Cardiac muscle cell (in vitro differentiated cells and primary cell): ENCODE measurements at regions not wholly inside any gene's neighbourhood (a gene's known extent, or its start where the extent isn't known, plus 50 kb on each side); places are given as distances from the start of the nearest gene placed in this dataset.

Experiments used
- DNase-seq, 2 donors: peaks; one replicate each; pipeline versions ENCODE4 v3.0.0 to v3.0.0-alpha.2; 2010 to 2017; ENCODE audit warnings: low read depth in 1 of 2, low spot score in 1 of 2
- H3K27ac ChIP-seq: fragments of 200-600 bp; sonication (generic); 2 replicates; pipeline ENCODE4 v1.5.1; 2016
- H3K27me3 ChIP-seq: fragments of 200-600 bp; sonication (generic); 2 replicates; pipeline ENCODE4 v1.6.0; 2016; ENCODE audit warnings: control low read depth
- H3K36me3 ChIP-seq: fragments of 200-600 bp; sonication (generic); 2 replicates; pipeline ENCODE4 v1.5.1; 2016; ENCODE audit warnings: control low read depth
- H3K4me1 ChIP-seq: fragments of 200-600 bp; sonication (generic); 2 replicates; pipeline ENCODE4 v1.8.1; 2017; ENCODE audit warnings: low read depth, mild to moderate bottlenecking, mixed run types
- H3K4me3 ChIP-seq: fragments of 200-600 bp; sonication (generic); 2 replicates; pipeline ENCODE4 v1.5.1; 2016; ENCODE audit warnings: mild to moderate bottlenecking
- H3K9me3 ChIP-seq: fragments of 200-600 bp; sonication (generic); 2 replicates; pipeline ENCODE4 v1.5.1; 2017; ENCODE audit warnings: low read depth, mild to moderate bottlenecking, control low read depth
- TF ChIP-seq, protein P1 (sequence below): IDR thresholded peaks from 2 replicates; pipeline ENCODE4 v1.5.1; 2012; ENCODE audit warnings: low read depth, mild to moderate bottlenecking, low read length

- DNase-seq: peak in 1 of 2 donors; percentile 50
- TF ChIP-seq, protein P1, sequence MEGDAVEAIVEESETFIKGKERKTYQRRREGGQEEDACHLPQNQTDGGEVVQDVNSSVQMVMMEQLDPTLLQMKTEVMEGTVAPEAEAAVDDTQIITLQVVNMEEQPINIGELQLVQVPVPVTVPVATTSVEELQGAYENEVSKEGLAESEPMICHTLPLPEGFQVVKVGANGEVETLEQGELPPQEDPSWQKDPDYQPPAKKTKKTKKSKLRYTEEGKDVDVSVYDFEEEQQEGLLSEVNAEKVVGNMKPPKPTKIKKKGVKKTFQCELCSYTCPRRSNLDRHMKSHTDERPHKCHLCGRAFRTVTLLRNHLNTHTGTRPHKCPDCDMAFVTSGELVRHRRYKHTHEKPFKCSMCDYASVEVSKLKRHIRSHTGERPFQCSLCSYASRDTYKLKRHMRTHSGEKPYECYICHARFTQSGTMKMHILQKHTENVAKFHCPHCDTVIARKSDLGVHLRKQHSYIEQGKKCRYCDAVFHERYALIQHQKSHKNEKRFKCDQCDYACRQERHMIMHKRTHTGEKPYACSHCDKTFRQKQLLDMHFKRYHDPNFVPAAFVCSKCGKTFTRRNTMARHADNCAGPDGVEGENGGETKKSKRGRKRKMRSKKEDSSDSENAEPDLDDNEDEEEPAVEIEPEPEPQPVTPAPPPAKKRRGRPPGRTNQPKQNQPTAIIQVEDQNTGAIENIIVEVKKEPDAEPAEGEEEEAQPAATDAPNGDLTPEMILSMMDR: no peak
- Histone ChIP-seq H3K4me3 (no peak overlapping the region), H3K36me3 (no peaks in the 10 kb centered on the region), H3K27me3 (no peaks in the 10 kb centered on the region), H3K9me3 (no peaks in the 10 kb centered on the region), H3K27ac (no peak overlapping the region), H3K4me1 (peaks cover 4% of the 10 kb centered on the region)
These were observed 532.3 kb upstream of the USP24 start for GRCh38 chr1:55747408-55747841.

DNA sequence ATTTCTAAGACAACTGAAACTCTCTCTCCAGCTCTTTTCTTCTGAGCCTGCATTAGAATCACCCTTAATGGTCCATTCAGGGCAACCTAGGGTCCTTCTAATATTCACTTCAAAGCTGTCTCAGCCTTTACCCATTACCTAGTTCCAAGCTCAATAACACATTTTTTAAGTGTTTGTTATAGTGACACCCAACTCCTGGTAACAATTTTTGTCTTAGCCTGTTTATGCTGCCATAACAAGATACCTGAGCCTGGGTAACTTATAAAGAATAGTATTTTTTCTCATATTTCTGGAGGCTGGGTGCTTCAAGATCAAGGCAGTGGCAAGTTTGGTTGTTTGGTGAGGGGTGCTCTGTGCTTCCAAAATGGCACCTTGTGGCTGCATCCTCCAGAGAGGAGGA, 531.5 kb upstream of the USP24 start:
- Histone ChIP-seq H3K27me3 (no peaks in the 10 kb centered on the region), H3K36me3 (no peaks in the 10 kb centered on the region), H3K4me3 (no peak overlapping the region), H3K4me1 (peaks cover 4% of the 10 kb centered on the region), H3K9me3 (no peaks in the 10 kb centered on the region), H3K27ac (no peak overlapping the region)
- TF ChIP-seq, protein P1: no peak
- no peak for DNase-seq

DNA sequence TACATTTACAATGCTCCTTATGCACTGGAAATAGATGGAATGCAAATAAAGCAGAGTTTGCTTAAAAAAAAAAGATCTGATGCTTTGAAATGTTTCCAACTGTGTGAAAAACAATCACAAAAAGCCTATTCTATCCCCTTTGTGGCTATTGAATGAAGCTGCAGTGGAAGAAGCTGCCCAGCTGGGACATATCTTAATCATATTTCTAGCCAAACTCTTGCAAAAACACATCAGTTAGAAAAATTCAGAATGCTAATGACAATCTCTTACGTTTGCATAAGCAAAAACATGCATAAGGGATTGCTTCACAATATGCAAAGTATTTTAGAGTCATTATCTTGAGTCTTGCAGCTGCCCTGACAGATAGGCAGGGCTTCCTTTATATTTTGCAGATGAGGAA, 526.4 kb upstream of the USP24 start:
- Histone ChIP-seq H3K9me3 (no peaks in the 10 kb centered on the region), H3K4me1 (no peaks in the 10 kb centered on the region), H3K4me3 (no peak overlapping the region), H3K36me3 (no peaks in the 10 kb centered on the region), H3K27me3 (no peaks in the 10 kb centered on the region), H3K27ac (no peak overlapping the region)
- TF ChIP-seq, protein P1: no peak
- DNase-seq: peak in 1 of 2 donors; percentile 92

- H3K27ac ChIP-seq: no peak overlapping the region
- TF ChIP-seq, protein P1: no peak
- H3K9me3 ChIP-seq: no peaks in the 10 kb centered on the region
- H3K36me3 ChIP-seq: no peaks in the 10 kb centered on the region
- H3K27me3 ChIP-seq: no peaks in the 10 kb centered on the region
- DNase-seq: no peak
- no peaks in the 10 kb centered on the region for H3K4me1 ChIP-seq
- no peak overlapping the region for H3K4me3 ChIP-seq
These were observed 519.9 kb upstream of the USP24 start for GRCh38 chr1:55735106-55735505.

DNA sequence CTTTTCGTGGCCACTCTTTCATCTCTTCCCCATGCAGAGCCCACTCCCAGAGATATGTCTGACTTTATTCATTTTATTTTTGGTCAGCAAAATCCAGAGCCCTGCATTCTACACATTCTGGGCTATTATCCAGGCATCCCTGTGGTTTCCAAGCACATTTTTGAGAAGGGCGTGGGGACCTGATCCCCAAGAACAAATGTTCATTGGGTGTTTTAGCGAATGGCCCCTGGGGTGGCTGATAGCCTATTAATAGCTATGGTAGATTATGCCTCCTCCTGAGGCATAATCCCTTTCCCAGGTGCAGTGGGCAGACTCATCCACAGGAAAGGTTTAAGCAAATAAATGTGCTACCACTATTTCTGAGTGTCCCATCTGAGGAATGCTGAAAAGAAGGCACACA, 511.8 kb upstream of the USP24 start:
- DNase-seq: peak in 1 of 2 donors; percentile 83
- H3K9me3 ChIP-seq: no peaks in the 10 kb centered on the region
- H3K36me3 ChIP-seq: no peaks in the 10 kb centered on the region
- H3K27me3 ChIP-seq: no peaks in the 10 kb centered on the region
- no peak overlapping the region for H3K4me3 ChIP-seq
- H3K4me1 ChIP-seq: no peaks in the 10 kb centered on the region
- H3K27ac ChIP-seq: no peak overlapping the region
- TF ChIP-seq, protein P1: no peak

DNA sequence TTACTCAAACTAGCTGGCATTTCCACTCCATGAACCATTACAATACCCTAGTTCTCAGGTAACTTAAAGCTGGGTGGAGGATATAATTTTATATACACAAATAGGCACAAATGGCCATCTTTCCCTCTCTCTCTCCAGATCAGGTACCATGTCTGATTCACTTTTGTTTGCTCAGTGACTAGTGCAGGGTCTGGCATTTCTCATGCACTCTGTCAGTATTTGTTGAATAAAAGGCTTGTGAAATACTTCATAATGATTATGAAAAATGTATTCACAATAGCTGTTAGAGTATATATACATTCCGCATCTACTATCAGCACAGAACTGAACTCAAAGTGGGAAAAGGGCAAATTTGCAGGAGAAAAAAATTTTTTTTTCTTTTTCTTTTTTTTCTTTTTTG, 510.2 kb upstream of the USP24 start:
- no peaks in the 10 kb centered on the region for H3K4me1 ChIP-seq
- peak in 1 of 2 donors; percentile 51 for DNase-seq
- H3K36me3 ChIP-seq: no peaks in the 10 kb centered on the region
- TF ChIP-seq, protein P1: no peak
- H3K27me3 ChIP-seq: no peaks in the 10 kb centered on the region
- H3K27ac ChIP-seq: no peak overlapping the region
- no peaks in the 10 kb centered on the region for H3K9me3 ChIP-seq
- H3K4me3 ChIP-seq: no peak overlapping the region
